Panc1 (cell line): ENCODE measurements at regions not wholly inside any gene's neighbourhood (a gene's known extent, or its start where the extent isn't known, plus 50 kb on each side); places are given as distances from the start of the nearest gene placed in this dataset.

Experiments
- POLR2AphosphoS5 ChIP-seq: IDR thresholded peaks from 2 replicates; pipeline ENCODE4 v1.6.1; 2012; ENCODE audit warnings: mild to moderate bottlenecking, low read depth, low read length, moderate library complexity
- REST ChIP-seq, 2 experiments: IDR thresholded peaks; 2 replicates each; pipeline ENCODE4 v1.6.1; 2011 to 2012; ENCODE audit warnings: low read depth in 2 of 2, control low read depth in 1 of 2, low read length in 1 of 2, mild to moderate bottlenecking in 1 of 2, moderate library complexity in 1 of 2; ENCODE audit not compliant: insufficient read depth in 1 of 2
- SIN3A ChIP-seq: IDR thresholded peaks from 2 replicates; pipeline ENCODE4 v1.6.1; 2012; ENCODE audit warnings: low read depth, mild to moderate bottlenecking, low read length, moderate library complexity, borderline replicate concordance; ENCODE audit not compliant: insufficient read depth
- TCF7L2 ChIP-seq: IDR thresholded peaks from 2 replicates; pipeline ENCODE4 v1.6.1; 2011; ENCODE audit warnings: mild to moderate bottlenecking, low read depth, low read length, inconsistent platforms
- TF ChIP-seq, protein P1 (sequence below): fragments of 450-650 bp; IDR thresholded peaks from 2 replicates; pipeline ENCODE4 v1.5.1; 2017; ENCODE audit warnings: mild to moderate bottlenecking

- TF ChIP-seq, protein P1, sequence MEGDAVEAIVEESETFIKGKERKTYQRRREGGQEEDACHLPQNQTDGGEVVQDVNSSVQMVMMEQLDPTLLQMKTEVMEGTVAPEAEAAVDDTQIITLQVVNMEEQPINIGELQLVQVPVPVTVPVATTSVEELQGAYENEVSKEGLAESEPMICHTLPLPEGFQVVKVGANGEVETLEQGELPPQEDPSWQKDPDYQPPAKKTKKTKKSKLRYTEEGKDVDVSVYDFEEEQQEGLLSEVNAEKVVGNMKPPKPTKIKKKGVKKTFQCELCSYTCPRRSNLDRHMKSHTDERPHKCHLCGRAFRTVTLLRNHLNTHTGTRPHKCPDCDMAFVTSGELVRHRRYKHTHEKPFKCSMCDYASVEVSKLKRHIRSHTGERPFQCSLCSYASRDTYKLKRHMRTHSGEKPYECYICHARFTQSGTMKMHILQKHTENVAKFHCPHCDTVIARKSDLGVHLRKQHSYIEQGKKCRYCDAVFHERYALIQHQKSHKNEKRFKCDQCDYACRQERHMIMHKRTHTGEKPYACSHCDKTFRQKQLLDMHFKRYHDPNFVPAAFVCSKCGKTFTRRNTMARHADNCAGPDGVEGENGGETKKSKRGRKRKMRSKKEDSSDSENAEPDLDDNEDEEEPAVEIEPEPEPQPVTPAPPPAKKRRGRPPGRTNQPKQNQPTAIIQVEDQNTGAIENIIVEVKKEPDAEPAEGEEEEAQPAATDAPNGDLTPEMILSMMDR, result no peak
- TF ChIP-seq REST (IDR thresholded peaks at IDR 0.05; ENCODE audit: insufficient read depth in 1 of 2, low read depth in 2 of 2, low read length in 1 of 2) (no peak), POLR2AphosphoS5 (no peak), SIN3A (no peak), TCF7L2 (no peak)
Observed at GRCh38 chr20:58078741-58079522, 149.5 kb downstream of the ANKRD60 start.
